ENCODE measurements at regions not wholly inside any gene's neighbourhood (a gene's known extent, or its start where the extent isn't known, plus 50 kb on each side); places are given as distances from the start of the nearest gene placed in this dataset.

- DNase-seq (ENCODE audit: low spot score): no peak
Observed at GRCh38 chr11:45473341-45473895, 187.3 kb upstream of the SYT13 start.

DNA sequence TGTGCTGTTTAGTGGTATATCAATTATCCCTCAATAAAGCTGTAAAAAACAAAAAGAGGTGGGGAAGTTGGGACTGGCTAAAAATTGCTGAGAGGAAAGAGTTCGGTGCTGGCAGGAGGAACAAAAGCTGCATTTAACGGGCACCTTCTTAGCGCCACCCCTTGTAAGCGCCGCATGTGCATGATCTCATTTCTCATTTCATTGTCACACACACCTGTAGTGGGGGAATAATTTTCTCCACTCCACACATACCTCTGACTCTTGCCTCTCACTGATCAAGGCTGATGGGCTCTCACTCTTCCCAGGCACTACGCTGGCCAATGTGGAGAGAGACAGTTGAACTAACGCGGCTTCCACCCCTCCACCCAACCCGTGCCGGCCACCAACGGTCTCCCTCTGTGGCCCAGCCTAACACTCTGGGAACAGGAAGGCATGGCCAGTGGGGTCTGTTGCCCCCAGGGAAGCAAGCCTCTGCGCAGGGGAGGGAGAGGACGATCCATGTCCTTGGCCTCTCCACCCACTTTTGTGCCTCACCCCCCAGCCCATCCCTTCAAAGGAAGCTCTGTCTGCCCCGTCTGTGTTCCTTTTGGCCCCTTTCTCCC is 186.7 kb upstream of the SYT13 start:
- no peak for DNase-seq (ENCODE audit: low spot score)

DNA sequence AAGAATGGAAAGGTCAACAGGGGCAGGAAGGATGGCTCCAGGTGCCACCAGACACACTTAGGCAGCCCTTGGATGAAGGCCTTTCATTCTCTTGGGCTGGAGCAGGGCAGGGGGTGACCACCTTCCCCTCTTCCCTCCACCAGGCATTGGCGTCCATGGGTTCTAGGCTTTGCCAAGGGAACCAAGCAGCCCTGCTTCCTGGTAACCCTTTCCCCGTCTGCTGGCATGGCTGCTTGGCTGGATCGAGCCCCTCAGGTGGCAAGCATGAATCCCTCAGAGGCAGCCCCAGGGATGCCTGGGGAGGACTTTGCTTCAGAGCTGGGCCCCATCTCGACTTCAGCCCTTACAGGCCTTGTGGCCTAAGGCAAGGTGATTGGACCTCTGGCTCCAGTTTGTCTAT is 185.1 kb upstream of the SYT13 start:
- no peak for DNase-seq (ENCODE audit: low spot score)

DNA sequence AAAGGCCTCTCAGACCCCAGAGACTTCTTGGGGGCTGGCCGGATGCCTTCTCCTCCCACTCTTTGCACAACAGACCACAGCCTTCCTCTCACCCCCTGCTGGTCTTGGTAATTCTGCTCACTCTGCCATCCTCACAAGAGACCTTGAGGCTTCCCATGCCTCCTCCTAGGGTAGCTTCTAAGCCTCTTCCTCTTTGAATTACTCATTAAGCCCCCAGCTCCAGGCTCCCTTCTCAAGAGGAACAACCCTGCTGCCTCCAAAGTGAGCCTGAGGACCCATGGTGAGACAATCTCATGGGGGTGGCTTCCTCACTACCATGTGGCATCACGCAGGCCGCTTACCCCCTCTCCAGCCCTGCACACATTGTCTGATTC is 184.6 kb upstream of the SYT13 start:
- no peak for DNase-seq (ENCODE audit: low spot score)

DNA sequence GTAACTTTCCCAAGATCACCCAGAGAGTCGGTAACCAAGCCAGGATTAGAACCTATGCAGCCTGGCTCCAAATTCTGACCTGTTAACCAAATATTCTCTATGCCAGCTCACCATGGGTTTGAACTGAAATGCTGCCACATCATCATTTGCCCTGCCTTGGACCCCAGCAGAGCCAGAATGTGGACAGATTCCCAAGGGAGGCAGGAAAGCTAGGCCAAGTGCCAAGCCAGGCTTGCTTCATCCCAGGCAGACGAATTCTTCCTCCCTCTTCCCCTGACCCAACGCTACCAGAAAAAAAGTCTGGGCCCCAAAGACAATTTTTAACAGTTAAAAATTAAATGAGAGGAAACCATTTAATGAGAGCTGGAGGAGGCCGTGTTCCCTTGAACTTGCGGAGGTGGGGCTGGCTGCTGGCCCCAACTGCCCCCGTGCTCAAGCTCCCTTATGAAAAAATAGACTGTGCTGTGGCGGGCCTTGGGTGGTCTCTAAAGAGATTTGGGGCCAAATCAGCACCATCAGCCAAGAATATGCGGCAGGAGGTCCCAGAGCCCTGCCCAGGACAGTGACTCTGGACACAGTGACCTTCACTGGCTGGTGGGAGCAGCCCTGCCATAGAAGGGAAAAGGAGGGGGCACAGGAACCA is 184.1 kb upstream of the SYT13 start:
- DNase-seq (ENCODE audit: low spot score): no peak

- no peak for DNase-seq (ENCODE audit: low spot score)
Observed at GRCh38 chr11:45468267-45468856, 182.2 kb upstream of the SYT13 start.

DNA sequence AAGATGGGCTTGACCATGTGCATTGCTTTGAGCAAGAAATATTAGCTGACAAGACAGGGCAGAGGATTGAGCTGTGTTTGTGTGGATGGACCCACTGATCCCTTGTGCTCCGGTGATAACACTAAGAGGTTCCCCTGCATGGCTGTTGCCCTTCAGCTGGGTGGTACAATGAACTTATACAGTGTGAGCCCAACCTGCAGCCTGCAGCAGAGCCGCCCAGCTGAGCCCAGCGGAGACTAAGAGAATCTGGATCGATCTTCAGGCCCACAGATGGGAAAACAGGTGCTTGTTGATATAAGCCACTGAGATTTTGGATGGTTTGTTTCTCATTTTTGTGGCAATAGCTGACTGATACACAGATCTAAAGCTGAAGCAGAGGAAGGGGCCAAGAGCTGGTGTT is 177.4 kb upstream of the SYT13 start:
- no peak for DNase-seq (ENCODE audit: low spot score)

DNA sequence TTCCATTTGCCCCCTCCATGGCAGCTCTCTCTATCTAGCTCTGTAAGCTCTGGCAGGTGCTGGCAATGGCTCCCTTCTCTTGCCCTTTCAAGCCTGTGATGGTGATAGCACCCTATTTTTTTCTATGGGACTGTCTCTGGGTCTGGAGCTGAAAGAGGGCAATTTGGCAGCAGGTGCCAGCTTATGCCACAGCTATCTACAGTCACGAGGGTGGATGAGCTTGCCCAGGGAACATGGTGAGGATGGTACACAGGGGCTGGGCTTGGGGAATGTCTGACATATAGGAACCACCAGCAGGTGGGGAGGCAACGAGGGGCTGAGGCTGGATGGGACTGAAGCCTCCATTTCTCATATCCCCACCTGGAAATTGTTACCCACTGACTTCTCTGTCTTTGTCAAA is 175.4 kb upstream of the SYT13 start:
- no peak for DNase-seq (ENCODE audit: low spot score)

GRCh38 chr11:45459491-45459890 is 173.3 kb upstream of the SYT13 start:
- DNase-seq (ENCODE audit: low spot score): no peak

- DNase-seq (ENCODE audit: low spot score): no peak
Observed at GRCh38 chr11:45458269-45458668, 172.1 kb upstream of the SYT13 start.

- DNase-seq (ENCODE audit: low spot score): no peak
Observed at GRCh38 chr11:45457649-45458048, 171.5 kb upstream of the SYT13 start.

DNA sequence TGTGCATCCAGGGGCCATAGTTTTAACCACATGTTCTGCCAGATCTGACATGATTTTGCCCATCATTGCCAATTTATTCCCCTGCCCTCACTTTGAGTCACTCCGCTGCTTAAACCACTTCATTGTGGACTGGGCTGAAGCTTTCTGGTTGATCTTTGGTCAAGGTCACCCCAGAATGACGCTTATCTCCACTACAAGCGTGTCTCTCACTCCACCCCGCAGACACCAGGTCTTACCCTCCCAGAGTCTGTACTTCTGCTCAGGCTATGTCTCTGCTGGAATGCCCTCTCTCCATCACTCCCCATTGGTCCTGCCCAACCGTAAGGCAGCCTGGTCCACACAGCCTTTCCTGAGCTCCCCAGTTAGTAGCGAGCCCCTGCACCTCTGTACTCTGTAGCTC is 170.5 kb upstream of the SYT13 start:
- DNase-seq (ENCODE audit: low spot score): no peak

- DNase-seq (ENCODE audit: low spot score): no peak
Observed at GRCh38 chr11:45455536-45455935, 169.4 kb upstream of the SYT13 start.

DNA sequence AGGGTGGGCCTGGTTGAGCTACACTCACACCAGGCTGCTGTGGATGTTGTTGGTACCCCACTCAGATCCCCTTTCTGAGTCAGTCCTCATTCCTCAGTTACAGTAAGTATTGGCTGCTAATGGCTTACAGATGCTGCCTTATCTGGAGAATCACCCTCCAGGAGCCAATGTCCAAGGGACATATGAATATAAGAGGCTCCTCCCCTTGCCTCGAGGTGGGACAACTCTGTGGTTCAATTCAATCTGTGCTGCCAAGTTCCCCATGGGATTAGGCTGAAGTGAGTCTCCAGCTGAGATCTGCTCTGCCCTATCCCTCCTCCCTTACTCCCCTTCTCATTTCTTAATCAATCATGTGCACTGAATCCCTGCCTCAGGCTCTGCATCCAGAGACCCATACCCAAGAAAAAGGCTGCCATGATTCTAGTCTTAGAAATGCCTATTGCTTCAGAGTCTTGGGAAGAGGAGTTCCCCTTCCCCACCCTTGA is 168.8 kb upstream of the SYT13 start:
- DNase-seq (ENCODE audit: low spot score): no peak

- DNase-seq (ENCODE audit: low spot score): no peak
Observed at GRCh38 chr11:45453721-45454120, 167.6 kb upstream of the SYT13 start.

- no peak for DNase-seq (ENCODE audit: low spot score)
Observed at GRCh38 chr11:45451766-45452440, 165.8 kb upstream of the SYT13 start.

DNA sequence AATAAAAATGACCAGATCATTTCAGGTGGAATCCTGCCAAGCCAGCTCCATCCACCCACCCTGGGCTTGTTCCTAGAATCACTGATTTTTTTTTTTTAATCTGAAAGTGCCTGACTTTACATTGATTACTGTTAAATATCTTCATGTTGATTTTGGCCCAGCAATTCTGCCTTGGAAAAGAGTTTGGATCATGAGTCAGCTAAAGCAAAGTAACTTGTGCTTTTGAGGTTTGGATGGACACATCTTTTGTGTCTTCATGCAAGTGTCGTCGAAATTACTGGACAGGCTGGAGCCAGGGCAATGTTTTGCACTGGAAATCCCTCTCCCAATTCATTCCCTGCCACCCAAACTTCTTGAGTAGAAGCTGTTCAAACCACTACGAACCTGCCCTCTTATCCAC is 164.0 kb upstream of the SYT13 start:
- DNase-seq (ENCODE audit: low spot score): no peak

- no peak for DNase-seq (ENCODE audit: low spot score)
Observed at GRCh38 chr11:45449036-45449601, 163.0 kb upstream of the SYT13 start.

GRCh38 chr11:45448561-45448960 is 162.4 kb upstream of the SYT13 start:
- DNase-seq (ENCODE audit: low spot score): no peak

GRCh38 chr11:45446998-45447397 is 160.9 kb upstream of the SYT13 start:
- DNase-seq (ENCODE audit: low spot score): no peak

GRCh38 chr11:45446434-45446833 is 160.3 kb upstream of the SYT13 start:
- no peak for DNase-seq (ENCODE audit: low spot score)

DNA sequence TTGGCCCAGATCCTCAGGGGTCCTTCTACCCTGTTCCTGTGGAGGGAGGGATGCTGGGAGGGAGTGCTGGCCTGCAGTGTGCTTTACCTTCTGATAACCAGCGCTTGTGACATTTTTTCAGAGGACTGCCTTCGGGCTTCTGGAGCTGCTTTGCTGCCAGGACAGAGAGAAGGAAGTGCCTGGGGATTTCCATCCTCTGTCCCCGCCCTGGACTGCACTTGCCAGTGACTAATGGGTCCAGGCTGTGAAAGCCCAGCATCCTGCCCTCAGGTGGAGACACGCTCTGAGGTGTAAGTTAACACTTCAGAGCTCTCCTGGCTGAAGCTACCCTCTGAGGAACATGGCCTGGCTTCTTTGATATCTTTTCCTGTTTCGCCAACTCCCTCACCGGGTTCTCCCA is 158.7 kb upstream of the SYT13 start:
- no peak for DNase-seq (ENCODE audit: low spot score)

Measured in mucosa of gallbladder (tissue), 1 donor.